Hepatocyte (in vitro differentiated cells): ENCODE measurements at regions not wholly inside any gene's neighbourhood (a gene's known extent, or its start where the extent isn't known, plus 50 kb on each side); places are given as distances from the start of the nearest gene placed in this dataset.

Experiments
- DNase-seq: peaks from one replicate; pipeline ENCODE4 v3.0.0-alpha.2; 2016; ENCODE audit warnings: low spot score
- H2AFZ ChIP-seq: fragments of 200-600 bp; sonication (generic); 2 replicates; pipeline ENCODE4 v1.6.0; 2016; ENCODE audit warnings: antibody characterized with exemption, mild to moderate bottlenecking
- H3K27ac ChIP-seq: fragments of 200-600 bp; sonication (generic); 2 replicates; pipeline ENCODE4 v1.5.1; 2016; ENCODE audit warnings: mild to moderate bottlenecking
- H3K27me3 ChIP-seq: fragments of 200-600 bp; sonication (generic); 2 replicates; pipeline ENCODE4 v1.6.1; 2016
- H3K36me3 ChIP-seq: fragments of 200-600 bp; sonication (generic); replicated peaks from 2 replicates; pipeline ENCODE4 v1.5.1; 2016; ENCODE audit warnings: low read depth; ENCODE audit not compliant: insufficient read depth
- H3K4me1 ChIP-seq: fragments of 200-600 bp; sonication (generic); 2 replicates; pipeline ENCODE4 v1.5.1; 2016; ENCODE audit warnings: mild to moderate bottlenecking, moderate library complexity; ENCODE audit not compliant: insufficient read depth
- H3K4me2 ChIP-seq: fragments of 200-600 bp; sonication (generic); 2 replicates; pipeline ENCODE4 v1.6.0; 2016
- H3K4me3 ChIP-seq: fragments of 200-600 bp; sonication (generic); 2 replicates; pipeline ENCODE4 v1.5.1; 2016; ENCODE audit warnings: mild to moderate bottlenecking
- H3K79me2 ChIP-seq: fragments of 200-600 bp; sonication (generic); 2 replicates; pipeline ENCODE4 v1.6.0; 2017; ENCODE audit warnings: mild to moderate bottlenecking
- H3K9me2 ChIP-seq: fragments of 200-600 bp; sonication (generic); replicated peaks from 2 replicates; pipeline ENCODE4 v1.6.0; 2017; ENCODE audit warnings: mild to moderate bottlenecking; ENCODE audit not compliant: insufficient read depth
- H3K9me3 ChIP-seq: fragments of 200-600 bp; sonication (generic); 2 replicates; pipeline ENCODE4 v1.5.1; 2016; ENCODE audit warnings: low read depth, mild to moderate bottlenecking
- H4K20me1 ChIP-seq: fragments of 200-600 bp; sonication (generic); 2 replicates; pipeline ENCODE4 v1.6.0; 2016; ENCODE audit warnings: mild to moderate bottlenecking; ENCODE audit not compliant: insufficient read depth, poor library complexity, severe bottlenecking
- CTCF ChIP-seq: fragments of 200-600 bp; sonication (generic); IDR thresholded peaks from 2 replicates; pipeline ENCODE4 v1.5.1; 2016; ENCODE audit warnings: antibody characterized with exemption, mild to moderate bottlenecking; ENCODE audit not compliant: poor library complexity
- EZH2 ChIP-seq: fragments of 200-600 bp; sonication (generic); IDR thresholded peaks from 2 replicates; pipeline ENCODE4 v1.6.1; 2016; ENCODE audit warnings: antibody characterized with exemption, mild to moderate bottlenecking, borderline replicate concordance
- EZH2phosphoT487 ChIP-seq: fragments of 200-600 bp; sonication (generic); IDR thresholded peaks from one replicate; pipeline ENCODE4 v1.6.1; 2018; ENCODE audit warnings: antibody characterized with exemption, mild to moderate bottlenecking, low read depth, moderate library complexity; ENCODE audit not compliant: unreplicated experiment, severe bottlenecking
- WGBS: methylation state at CpG from one replicate; pipeline ENCODE4 v1.1.6; 2016; ENCODE audit warnings: low lambda C conversion rate; ENCODE audit errors: missing lambda C conversion rate; 5-methylcytosine and 5-hydroxymethylcytosine counted together

- DNase-seq = no peak
- WGBS = 97% methylated on average over 2 of the region's 2 CpGs
- TF ChIP-seq CTCF (no peak), EZH2 (no peak), EZH2phosphoT487 (no peak)
- H4K20me1 ChIP-seq = no peaks in the 10 kb centered on the region
- no peaks in the 10 kb centered on the region for H3K36me3 ChIP-seq
- no peak overlapping the region for H3K27ac ChIP-seq
- H2AFZ ChIP-seq = no peak overlapping the region
- no peak overlapping the region for H3K4me3 ChIP-seq
- no peak overlapping the region for H3K4me2 ChIP-seq
- H3K4me1 ChIP-seq = no peaks in the 10 kb centered on the region
- no peaks in the 10 kb centered on the region for H3K27me3 ChIP-seq
- H3K79me2 ChIP-seq = no peaks in the 10 kb centered on the region
- no peaks in the 10 kb centered on the region for H3K9me3 ChIP-seq
- no peaks in the 10 kb centered on the region for H3K9me2 ChIP-seq
Measured at GRCh38 chr12:87272851-87273250, 756.4 kb downstream of the C12orf50 start.

- Histone ChIP-seq H3K9me3 (no peaks in the 10 kb centered on the region), H3K4me3 (no peak overlapping the region), H4K20me1 (no peaks in the 10 kb centered on the region), H3K79me2 (no peaks in the 10 kb centered on the region), H3K4me1 (no peaks in the 10 kb centered on the region), H3K36me3 (no peaks in the 10 kb centered on the region), H3K27me3 (no peaks in the 10 kb centered on the region), H3K9me2 (no peaks in the 10 kb centered on the region), H3K27ac (no peak overlapping the region), H3K4me2 (no peak overlapping the region), H2AFZ (no peak overlapping the region)
- 66% methylated on average over 3 of the region's 3 CpGs for WGBS
- TF ChIP-seq EZH2 (no peak), EZH2phosphoT487 (no peak), CTCF (no peak)
- DNase-seq = no peak
Measured at GRCh38 chr12:87270919-87271318, 758.3 kb downstream of the C12orf50 start.

GRCh38 chr12:87266305-87266704, 762.9 kb downstream of the C12orf50 start:
- no peak overlapping the region for H3K4me2 ChIP-seq
- 79% methylated on average over 2 of the region's 2 CpGs for WGBS
- no peaks in the 10 kb centered on the region for H3K27me3 ChIP-seq
- no peak overlapping the region for H2AFZ ChIP-seq
- DNase-seq = peak; percentile 4
- H3K79me2 ChIP-seq = no peaks in the 10 kb centered on the region
- H3K36me3 ChIP-seq = no peaks in the 10 kb centered on the region
- H3K4me3 ChIP-seq = no peak overlapping the region
- no peak overlapping the region for H3K27ac ChIP-seq
- H3K9me2 ChIP-seq = no peaks in the 10 kb centered on the region
- H4K20me1 ChIP-seq = no peaks in the 10 kb centered on the region
- H3K4me1 ChIP-seq = no peaks in the 10 kb centered on the region
- H3K9me3 ChIP-seq = no peaks in the 10 kb centered on the region
- TF ChIP-seq CTCF (peak; percentile 30), EZH2 (no peak), EZH2phosphoT487 (no peak)

- H3K4me2 ChIP-seq = no peak overlapping the region
- no peak overlapping the region for H3K4me3 ChIP-seq
- no peak for DNase-seq
- no peaks in the 10 kb centered on the region for H3K79me2 ChIP-seq
- H3K27me3 ChIP-seq = no peaks in the 10 kb centered on the region
- TF ChIP-seq EZH2 (no peak), EZH2phosphoT487 (no peak), CTCF (no peak)
- H3K36me3 ChIP-seq = no peaks in the 10 kb centered on the region
- no peaks in the 10 kb centered on the region for H3K9me3 ChIP-seq
- no peaks in the 10 kb centered on the region for H3K9me2 ChIP-seq
- H3K4me1 ChIP-seq = no peaks in the 10 kb centered on the region
- H2AFZ ChIP-seq = no peak overlapping the region
- no peaks in the 10 kb centered on the region for H4K20me1 ChIP-seq
- H3K27ac ChIP-seq = no peak overlapping the region
Measured at GRCh38 chr12:87259391-87259790, 769.8 kb downstream of the C12orf50 start.
